ENCODE measurements at regions not wholly inside any gene's neighbourhood (a gene's known extent, or its start where the extent isn't known, plus 50 kb on each side); places are given as distances from the start of the nearest gene placed in this dataset.

DNA sequence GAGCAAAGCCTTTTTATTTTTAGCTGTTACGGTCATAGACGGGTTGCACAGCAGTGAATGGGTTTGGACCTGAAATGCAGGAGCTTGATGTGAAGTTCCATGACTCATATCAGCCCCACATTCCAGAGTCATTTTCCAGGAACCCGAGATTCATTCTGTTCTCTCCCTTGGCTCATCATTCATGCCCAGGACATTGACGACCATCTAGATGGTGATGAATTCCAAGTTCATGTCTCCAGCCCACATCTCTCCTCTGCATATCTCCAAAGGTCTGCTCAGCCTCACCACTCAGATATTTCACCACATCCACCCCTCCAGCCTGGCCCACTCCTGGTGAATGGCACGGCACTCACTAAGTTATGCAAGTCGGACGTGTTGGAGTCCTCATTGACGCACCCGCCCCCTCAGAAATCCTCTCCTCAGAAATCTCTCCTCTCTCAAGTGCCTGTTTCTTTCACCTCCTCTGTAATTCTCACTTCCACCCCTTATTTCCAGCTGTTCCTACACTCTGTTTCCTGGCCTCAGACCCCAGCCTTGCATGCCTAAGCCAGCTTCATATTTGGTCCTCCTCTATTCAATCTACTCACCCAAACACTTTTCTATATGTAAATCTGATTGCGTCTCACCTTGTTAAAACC lies 83.1 kb downstream of the ALOX5AP start:
- SMC1A ChIA-PET (ENCODE audit: uncharacterized antibody, unreplicated experiment), result interaction anchor here (1.0 kb wide), 1 partner anchor 10 kb away, joined by 3 read pairs; no protein-coding TSS in a partner anchor
- in situ Hi-C loops (cut with MboI), result no loop called here

More for the DNA sequence above, 83.1 kb downstream of the ALOX5AP start:
- Histone ChIP-seq H4K20me1 (ENCODE audit: control insufficient read depth, insufficient read depth) (no peaks in the 10 kb centered on the region), H3K9me3 (replicated peaks; ENCODE audit: control insufficient read depth, insufficient read depth, low read length) (no peaks in the 10 kb centered on the region), H3K36me3 (ENCODE audit: control insufficient read depth in 2 of 2, insufficient read depth in 2 of 2, low read length in 1 of 2) (no peaks in the 10 kb centered on the region), H3K79me2 (ENCODE audit: control insufficient read depth, insufficient read depth, low read length) (no peaks in the 10 kb centered on the region), H3K4me3 (no peak overlapping the region), H3K9ac (ENCODE audit: control insufficient read depth, insufficient read depth, low read length) (no peak overlapping the region), H3K4me1 (ENCODE audit: control insufficient read depth, insufficient read depth, low read length) (no peaks in the 10 kb centered on the region), H3K4me2 (ENCODE audit: control insufficient read depth, insufficient read depth) (no peak overlapping the region), H3K27me3 (replicated peaks in 1 of 2; ENCODE audit: control insufficient read depth in 2 of 2, insufficient read depth in 2 of 2, low read length in 1 of 2) (no peaks in the 10 kb centered on the region; a peak in 2 of 4 replicates), H3K27ac (ENCODE audit: control insufficient read depth, insufficient read depth) (no peak overlapping the region), H2AFZ (ENCODE audit: control insufficient read depth, low read depth, low read length) (no peak overlapping the region)
- RAD21 ChIA-PET (ENCODE audit: unreplicated experiment), result no interaction called here
- CTCF ChIA-PET, result no interaction called here
- ATAC-seq (no peak), DNase-seq (ENCODE audit: low read depth, low spot score) (no peak), FAIRE-seq (no peak)
- POLR2A ChIA-PET, result no interaction called here
- intact Hi-C loops (cut with micrococcal nuclease; ENCODE audit: unreplicated experiment), result no loop called here
- TF ChIP-seq BCL3 (IDR thresholded peaks at IDR 0.05; ENCODE audit: borderline replicate concordance, insufficient read depth, low read depth, low read length, poor library complexity, severe bottlenecking) (no peak), ETV6 (conservative IDR thresholded peaks at IDR 0.05 in 1 of 2, IDR thresholded peaks at IDR 0.05 in 1 of 2; ENCODE audit: borderline replicate concordance in 1 of 2, low read depth in 1 of 2) (no peak), LARP7 (IDR thresholded peaks at IDR 0.05) (no peak), IRF5 (IDR thresholded peaks at IDR 0.05; ENCODE audit: borderline replicate concordance) (no peak), NFYB (IDR thresholded peaks at IDR 0.05; ENCODE audit: insufficient read depth, low read depth, low read length) (no peak), SUZ12 (IDR thresholded peaks at IDR 0.05; ENCODE audit: unreplicated experiment) (no peak), POLR2AphosphoS5 (IDR thresholded peaks at IDR 0.05; ENCODE audit: low read length) (no peak), NR2C1 (IDR thresholded peaks at IDR 0.05) (no peak)
- BruUV-seq (replicated peaks), result no TSS peak
- WGBS (ENCODE audit: insufficient coverage, insufficient replicate concordance, low lambda C conversion rate, missing lambda C conversion rate), result 55% methylated on average over 10 of the region's 10 CpGs

Data from GM12878 (cell line).